Subcutaneous abdominal adipose tissue (tissue), 5 donors: ENCODE measurements at regions not wholly inside any gene's neighbourhood (a gene's known extent, or its start where the extent isn't known, plus 50 kb on each side); places are given as distances from the start of the nearest gene placed in this dataset.

Source experiments
- H3K27ac ChIP-seq: one replicate; pipeline ENCODE4 v1.7.0; 2013; ENCODE audit warnings: low read depth, mild to moderate bottlenecking, inconsistent platforms, low read length, moderate library complexity
- H3K27me3 ChIP-seq, 5 donors: one replicate each; pipeline ENCODE4 v1.7.0; 2013; ENCODE audit warnings: low read length in 5 of 5, inconsistent platforms in 1 of 5; ENCODE audit not compliant: control insufficient read depth in 5 of 5, insufficient read depth in 4 of 5
- H3K36me3 ChIP-seq, 5 donors: one replicate each; pipeline ENCODE4 v1.7.0; 2013; ENCODE audit warnings: low read length in 5 of 5; ENCODE audit not compliant: control insufficient read depth in 5 of 5, insufficient read depth in 5 of 5
- H3K4me1 ChIP-seq, 5 donors: one replicate each; pipeline ENCODE4 v1.7.0; 2013; ENCODE audit warnings: low read length in 5 of 5, mild to moderate bottlenecking in 3 of 5, moderate library complexity in 1 of 5; ENCODE audit not compliant: control insufficient read depth in 5 of 5, insufficient read depth in 5 of 5
- H3K4me3 ChIP-seq, 5 donors: one replicate each; pipeline ENCODE4 v1.7.0; 2013; ENCODE audit warnings: low read length in 5 of 5, low read depth in 1 of 5
- H3K9ac ChIP-seq, 5 donors: one replicate each; pipeline ENCODE4 v1.7.0; 2013; ENCODE audit warnings: low read length in 5 of 5, mild to moderate bottlenecking in 4 of 5, moderate library complexity in 3 of 5
- H3K9me3 ChIP-seq, 5 donors: one replicate each; pipeline ENCODE4 v1.7.0; 2013; ENCODE audit warnings: low read length in 5 of 5; ENCODE audit not compliant: control insufficient read depth in 5 of 5
- donor health status: healthy.
- donor health status: healthy.
- donor health status: healthy.
- donor health status: healthy.
- donor health status: healthy.

DNA sequence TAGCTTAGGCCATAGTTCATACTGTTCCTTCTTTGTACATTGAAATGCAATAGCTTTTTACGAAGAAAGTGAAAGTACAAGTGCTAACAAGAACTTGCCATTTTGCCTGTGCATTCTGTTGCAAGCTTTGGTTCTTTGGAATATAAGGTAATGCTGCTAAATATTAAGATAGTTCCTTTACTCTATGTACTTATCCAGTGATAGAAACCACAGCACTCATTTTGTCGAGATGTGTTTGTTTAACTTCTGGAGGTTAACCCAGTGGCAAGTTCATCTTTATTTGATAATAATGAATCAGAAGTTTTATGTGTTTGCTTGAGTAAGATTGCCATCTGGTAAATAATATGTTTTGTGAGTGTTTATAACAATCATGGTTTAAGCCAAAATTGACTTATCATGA is 373.1 kb upstream of the FANCL start:
- H3K4me3 ChIP-seq = no peak overlapping the region
- no peaks in the 10 kb centered on the region for H3K4me1 ChIP-seq

DNA sequence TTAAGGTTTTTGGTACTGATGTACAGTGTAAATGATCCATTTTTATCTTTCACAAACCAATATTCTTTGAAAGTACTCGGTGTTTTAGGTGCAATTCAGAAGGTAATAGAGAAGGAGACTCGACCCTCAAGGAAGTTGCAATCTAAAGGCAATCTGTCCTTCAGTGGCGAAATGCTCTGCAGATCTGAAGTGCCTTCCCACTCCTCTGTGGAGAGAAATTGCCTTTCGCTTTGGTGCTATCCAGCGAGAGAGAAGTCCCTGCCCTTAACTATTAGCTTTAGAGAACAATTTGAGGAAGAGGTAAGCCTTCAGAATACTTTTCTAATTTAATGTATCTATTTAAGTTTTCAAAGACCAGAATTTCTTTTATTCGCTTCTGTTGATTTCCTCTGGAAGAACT is 371.8 kb upstream of the FANCL start:
- Histone ChIP-seq H3K27me3 (no peaks in the 10 kb centered on the region), H3K4me1 (no peaks in the 10 kb centered on the region), H3K4me3 (no peak overlapping the region), H3K36me3 (no peaks in the 10 kb centered on the region), H3K27ac (no peak overlapping the region), H3K9me3 (no peaks in the 10 kb centered on the region), H3K9ac (no peak overlapping the region)

More for the DNA sequence above, 373.1 kb upstream of the FANCL start:
- Histone ChIP-seq H3K9me3 (no peaks in the 10 kb centered on the region), H3K9ac (no peak overlapping the region), H3K27me3 (no peaks in the 10 kb centered on the region), H3K27ac (no peak overlapping the region), H3K36me3 (no peaks in the 10 kb centered on the region)

DNA sequence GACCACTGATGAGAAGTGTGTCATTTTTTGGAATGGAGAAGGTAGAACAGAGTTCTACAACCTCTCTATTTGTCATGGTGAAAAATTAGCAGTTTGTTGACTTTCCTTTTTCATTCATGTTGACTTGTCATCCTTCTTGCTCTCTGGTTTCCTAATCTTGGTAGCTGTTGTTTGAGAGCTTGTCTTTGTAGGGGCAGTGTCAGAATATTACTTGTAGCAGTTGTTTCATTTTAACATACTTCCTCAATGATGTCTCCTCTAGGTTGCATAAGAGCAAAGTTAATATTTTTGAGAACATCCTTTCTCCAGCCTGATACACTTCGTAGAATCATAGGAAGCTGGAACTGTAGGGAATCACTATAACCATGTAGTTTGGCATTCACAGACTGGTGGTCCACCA is 368.2 kb upstream of the FANCL start:
- no peak overlapping the region for H3K9ac ChIP-seq
- H3K9me3 ChIP-seq = no peaks in the 10 kb centered on the region
- no peaks in the 10 kb centered on the region for H3K27me3 ChIP-seq
- H3K4me3 ChIP-seq = no peak overlapping the region
- H3K36me3 ChIP-seq = no peaks in the 10 kb centered on the region
- no peak overlapping the region for H3K27ac ChIP-seq
- no peaks in the 10 kb centered on the region for H3K4me1 ChIP-seq

DNA sequence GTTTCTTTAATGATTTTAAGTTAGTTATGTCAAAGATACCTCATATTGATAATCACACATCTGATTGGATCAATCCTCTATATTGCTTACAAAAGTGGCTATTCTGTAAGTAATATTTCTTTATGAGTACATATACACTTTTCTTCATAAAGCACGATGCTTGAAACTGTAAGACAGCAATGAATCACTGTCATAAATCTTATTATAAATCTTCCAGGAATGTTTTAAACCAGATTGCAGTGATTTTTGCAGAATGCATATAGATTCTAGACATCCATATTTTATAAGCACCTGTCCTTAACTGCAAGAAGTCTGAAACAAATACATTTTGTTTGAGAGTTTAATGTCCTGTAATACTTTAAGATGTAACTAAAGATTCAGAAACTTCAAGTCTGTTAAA is 367.0 kb upstream of the FANCL start:
- no peaks in the 10 kb centered on the region for H3K27me3 ChIP-seq

DNA sequence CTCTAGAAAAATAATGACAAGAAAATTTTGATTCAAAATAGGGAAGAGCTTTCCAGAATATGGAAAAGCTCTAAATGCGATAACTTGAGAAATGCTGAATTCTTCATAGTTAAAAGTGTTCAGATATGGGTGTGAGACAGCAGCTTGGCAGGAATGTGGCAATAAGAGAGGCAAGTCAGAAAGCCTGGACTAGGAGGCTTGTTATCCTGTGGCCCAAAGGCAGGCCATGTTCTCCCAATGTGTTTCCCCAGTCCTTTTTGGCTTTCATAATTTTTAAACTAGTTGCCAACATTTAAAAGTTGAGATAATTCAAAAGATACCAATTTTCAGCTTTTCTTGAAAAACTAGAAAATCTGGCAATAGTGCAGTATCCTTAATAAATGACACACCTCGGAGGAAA is 366.3 kb upstream of the FANCL start:
- Histone ChIP-seq H3K27ac (no peak overlapping the region), H3K9ac (no peak overlapping the region)

More for the DNA sequence above, 367.0 kb upstream of the FANCL start:
- Histone ChIP-seq H3K27ac (no peak overlapping the region), H3K9me3 (no peaks in the 10 kb centered on the region), H3K4me3 (no peak overlapping the region), H3K36me3 (no peaks in the 10 kb centered on the region), H3K4me1 (no peaks in the 10 kb centered on the region), H3K9ac (no peak overlapping the region)

DNA sequence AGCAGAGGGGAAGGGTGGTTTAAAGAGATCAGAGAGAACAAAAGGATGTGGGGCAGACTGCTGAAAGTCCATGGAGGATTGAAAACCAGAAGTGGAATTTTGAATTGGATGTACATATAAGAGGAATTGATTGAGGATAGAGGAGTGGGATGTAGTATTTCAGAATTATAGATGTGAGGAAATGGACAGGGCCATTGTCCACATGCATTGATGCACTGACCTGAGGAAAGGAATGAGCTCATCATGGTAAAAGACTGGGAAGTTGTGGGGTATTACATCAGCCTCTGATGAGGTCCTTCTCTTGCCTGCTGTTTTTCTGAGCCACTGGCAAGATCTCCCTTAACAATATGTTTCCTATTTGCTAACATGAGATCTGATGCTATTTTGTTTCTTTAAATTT is 365.7 kb upstream of the FANCL start:
- no peak overlapping the region for H3K27ac ChIP-seq

More for the DNA sequence above, 366.3 kb upstream of the FANCL start:
- no peaks in the 10 kb centered on the region for H3K4me1 ChIP-seq
- H3K27me3 ChIP-seq = no peaks in the 10 kb centered on the region
- no peaks in the 10 kb centered on the region for H3K36me3 ChIP-seq
- no peak overlapping the region for H3K4me3 ChIP-seq
- no peaks in the 10 kb centered on the region for H3K9me3 ChIP-seq

DNA sequence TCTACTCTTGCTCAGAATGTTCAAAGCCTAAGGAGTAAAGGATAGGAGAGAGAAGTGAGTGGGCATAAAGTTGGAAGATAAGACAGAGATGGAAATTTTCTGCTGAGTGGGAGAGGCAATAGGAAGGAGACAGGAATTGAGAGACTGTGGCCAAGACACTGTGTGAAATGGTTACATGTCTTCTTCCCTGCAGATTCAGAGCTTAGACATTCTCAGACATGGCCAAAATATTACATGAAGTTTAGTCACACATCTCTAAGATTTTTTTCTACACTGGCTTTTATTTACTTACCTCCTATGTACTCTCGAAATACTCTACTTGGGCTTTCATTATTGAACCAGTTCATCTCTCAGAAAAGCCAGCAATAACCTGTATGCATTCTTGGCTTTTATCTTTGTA is 363.0 kb upstream of the FANCL start:
- no peak overlapping the region for H3K9ac ChIP-seq
- peaks cover 0 to 2% (median 0%) of the 10 kb centered on the region in 5 donors for H3K9me3 ChIP-seq
- H3K4me3 ChIP-seq = no peak overlapping the region
- no peaks in the 10 kb centered on the region for H3K4me1 ChIP-seq
- no peak overlapping the region for H3K27ac ChIP-seq
- no peaks in the 10 kb centered on the region for H3K36me3 ChIP-seq
- H3K27me3 ChIP-seq = no peaks in the 10 kb centered on the region

More for the DNA sequence above, 365.7 kb upstream of the FANCL start:
- H3K9me3 ChIP-seq = no peaks in the 10 kb centered on the region
- H3K9ac ChIP-seq = no peak overlapping the region
- no peaks in the 10 kb centered on the region for H3K4me1 ChIP-seq
- no peak overlapping the region for H3K4me3 ChIP-seq
- H3K36me3 ChIP-seq = no peaks in the 10 kb centered on the region
- no peaks in the 10 kb centered on the region for H3K27me3 ChIP-seq

DNA sequence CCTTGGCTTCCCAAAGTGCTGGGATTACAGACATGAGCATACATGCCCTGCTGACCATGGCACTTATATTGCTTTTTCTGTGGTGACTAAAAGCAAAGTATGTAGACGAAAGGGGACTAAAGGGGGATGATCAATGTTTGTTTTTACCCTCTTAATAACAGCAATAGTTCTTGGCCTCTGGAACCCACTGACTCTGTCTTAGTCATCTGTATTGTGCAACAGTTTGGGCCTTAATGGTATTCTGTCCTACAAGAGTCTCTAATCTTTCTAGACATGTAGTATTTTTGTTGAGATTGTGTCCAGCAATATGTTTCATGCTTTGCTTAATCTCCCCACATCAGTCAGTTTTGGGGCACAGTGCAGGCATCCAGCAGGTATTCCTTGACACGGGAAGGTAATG is 359.9 kb upstream of the FANCL start:
- no peak overlapping the region for H3K9ac ChIP-seq
- H3K36me3 ChIP-seq = no peaks in the 10 kb centered on the region
- H3K4me1 ChIP-seq = no peaks in the 10 kb centered on the region
- no peak overlapping the region for H3K4me3 ChIP-seq
- H3K9me3 ChIP-seq = peaks cover 0 to 2% (median 0%) of the 10 kb centered on the region in 5 donors
- no peak overlapping the region for H3K27ac ChIP-seq
- H3K27me3 ChIP-seq = no peaks in the 10 kb centered on the region

DNA sequence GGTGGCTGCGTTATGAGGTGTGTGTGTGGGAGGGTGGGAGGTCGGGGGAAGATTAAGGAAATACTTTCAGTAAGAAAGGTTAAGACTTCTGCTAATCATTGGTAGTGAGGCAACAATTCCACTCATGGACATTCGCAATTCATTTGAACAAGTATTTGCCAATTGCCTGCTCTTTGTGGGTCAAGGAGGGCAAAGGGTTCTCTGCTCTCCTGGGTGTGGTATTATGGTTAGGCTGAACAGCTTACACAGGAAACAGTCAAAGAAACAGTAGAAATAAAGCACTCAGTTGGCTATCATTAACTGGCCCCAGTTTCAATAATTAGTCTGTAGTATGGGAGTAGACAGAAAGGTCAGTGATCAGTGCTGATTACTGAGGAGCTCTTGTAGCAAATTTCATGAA is 357.0 kb upstream of the FANCL start:
- no peaks in the 10 kb centered on the region for H3K36me3 ChIP-seq
- H3K9me3 ChIP-seq = peaks cover 0 to 2% (median 0%) of the 10 kb centered on the region in 5 donors
- no peak overlapping the region for H3K9ac ChIP-seq
- H3K27ac ChIP-seq = no peak overlapping the region
- H3K27me3 ChIP-seq = no peaks in the 10 kb centered on the region
- no peak overlapping the region for H3K4me3 ChIP-seq
- H3K4me1 ChIP-seq = no peaks in the 10 kb centered on the region

DNA sequence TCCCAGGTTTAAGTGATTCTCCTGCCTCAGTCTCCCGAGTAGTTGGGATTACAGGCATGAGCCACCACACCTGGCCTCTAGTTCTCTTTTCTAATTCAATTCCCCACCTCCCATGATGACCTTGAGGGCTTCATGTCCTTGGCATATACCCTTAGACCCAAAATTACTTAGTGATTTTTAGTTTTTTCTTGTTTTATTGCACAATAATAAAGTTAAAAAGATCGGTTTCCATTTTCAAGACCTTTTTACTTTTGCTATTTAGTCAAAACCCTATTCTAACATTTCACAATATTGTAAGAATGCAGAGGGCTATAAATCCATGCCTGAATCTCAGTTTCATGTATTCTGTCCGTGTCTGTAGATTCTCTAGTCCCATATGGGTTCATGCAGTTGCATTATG is 354.6 kb upstream of the FANCL start:
- Histone ChIP-seq H3K4me1 (no peaks in the 10 kb centered on the region), H3K4me3 (no peak overlapping the region), H3K36me3 (no peaks in the 10 kb centered on the region), H3K27me3 (no peaks in the 10 kb centered on the region), H3K9ac (no peak overlapping the region), H3K9me3 (peaks cover 0 to 2% (median 0%) of the 10 kb centered on the region in 5 donors), H3K27ac (no peak overlapping the region)

DNA sequence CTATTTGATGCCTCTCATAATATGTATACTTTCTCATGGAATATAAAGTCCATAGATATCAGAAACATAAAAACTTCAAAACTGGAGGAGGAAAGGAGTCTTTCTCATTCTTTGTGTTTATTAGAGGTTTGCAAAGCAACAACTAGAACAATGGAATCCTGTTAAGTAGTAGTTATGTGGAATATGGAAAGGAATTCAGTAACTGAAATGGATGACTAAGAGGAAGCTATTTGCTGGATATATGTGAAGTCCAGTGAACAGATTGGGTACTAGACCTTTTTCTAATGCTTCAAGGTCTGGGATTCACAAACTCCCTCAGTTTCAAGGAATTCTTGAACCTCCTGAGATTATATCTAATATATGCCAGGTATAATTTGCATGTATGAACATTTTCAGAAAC is 353.6 kb upstream of the FANCL start:
- no peaks in the 10 kb centered on the region for H3K4me1 ChIP-seq
- no peak overlapping the region for H3K4me3 ChIP-seq
- no peaks in the 10 kb centered on the region for H3K27me3 ChIP-seq
- no peaks in the 10 kb centered on the region for H3K36me3 ChIP-seq
- no peak overlapping the region for H3K27ac ChIP-seq
- peaks cover 0 to 2% (median 0%) of the 10 kb centered on the region in 5 donors for H3K9me3 ChIP-seq
- no peak overlapping the region for H3K9ac ChIP-seq
